ENCODE measurements at regions not wholly inside any gene's neighbourhood (a gene's known extent, or its start where the extent isn't known, plus 50 kb on each side); places are given as distances from the start of the nearest gene placed in this dataset.
A peak's percentile ranks its signal among the peaks of the same experiment; 100 is the strongest.

GRCh38 chr6:28803337-28803709 is 120.5 kb downstream of the TRIM27 start (continued):
- TF ChIP-seq NR2C2 (CRISPR knock-in tag; IDR thresholded peaks at IDR 0.05), result no peak
- TF ChIP-seq IRF1 (CRISPR knock-in tag; IDR thresholded peaks at IDR 0.05), result no peak
- no peak for TF ChIP-seq ZNF671 (CRISPR knock-in tag; IDR thresholded peaks at IDR 0.05)
- no peak for TF ChIP-seq ZBTB43 (CRISPR knock-in tag; IDR thresholded peaks at IDR 0.05)
- no peak for TF ChIP-seq USF1 (CRISPR knock-in tag; IDR thresholded peaks at IDR 0.05)
- TF ChIP-seq PREB (CRISPR knock-in tag; IDR thresholded peaks at IDR 0.05; ENCODE audit: borderline replicate concordance), result no peak
- no peak for TF ChIP-seq ERG (CRISPR knock-in tag; IDR thresholded peaks at IDR 0.05)
- TF ChIP-seq NFYB (CRISPR knock-in tag; conservative IDR thresholded peaks at IDR 0.05; ENCODE audit: low read depth), result no peak

GRCh38 chr6:28807682-28808280 is 116.0 kb downstream of the TRIM27 start:
- Mint-ChIP-seq H3K4me3 (peak overlapping the region; percentile 81), H3K9me3 (no peaks in the 10 kb centered on the region), H3K27ac (no peak overlapping the region), H3K36me3 (no peaks in the 10 kb centered on the region), H3K4me1 (peaks cover 30% of the 10 kb centered on the region), H3K27me3 (ENCODE audit: low read depth) (peaks cover 89% of the 10 kb centered on the region)
- DNase-seq (ENCODE audit: low spot score), result peak; percentile 75
- ChIA-PET CTCF (interaction anchor here (0.6 kb wide), 1 partner anchor 13 kb away, joined by 3 read pairs; no protein-coding TSS in a partner anchor), POLR2A (no interaction called here)
- peak; percentile 49 for ATAC-seq
- TF ChIP-seq ZNF263 (CRISPR knock-in tag; IDR thresholded peaks at IDR 0.05; ENCODE audit: low read depth) (no peak), IRF1 (CRISPR knock-in tag; IDR thresholded peaks at IDR 0.05) (0 out of 2 replicates have a peak, but pooled peaks have one; percentile 19), ETV6 (CRISPR knock-in tag; IDR thresholded peaks at IDR 0.05) (peak; percentile 67; the same call in 1 of the 2 replicates)

GRCh38 chr6:28808383-28808782 is 115.4 kb downstream of the TRIM27 start:
- Mint-ChIP-seq H3K27ac (no peak overlapping the region), H3K36me3 (no peaks in the 10 kb centered on the region), H3K4me3 (peak overlapping the region; percentile 81), H3K9me3 (no peaks in the 10 kb centered on the region), H3K27me3 (ENCODE audit: low read depth) (peaks cover 89% of the 10 kb centered on the region), H3K4me1 (peaks cover 36% of the 10 kb centered on the region)
- ATAC-seq, result no peak
- POLR2A ChIA-PET, result no interaction called here
- CTCF ChIA-PET, result interaction anchor here (0.6 to 0.8 kb wide), 2 partner anchors 14 to 29 kb away, joined by 3 read pairs; no protein-coding TSS in a partner anchor
- no peak for DNase-seq (ENCODE audit: low spot score)
- no peak for TF ChIP-seq PREB (CRISPR knock-in tag; IDR thresholded peaks at IDR 0.05; ENCODE audit: borderline replicate concordance)
- no peak for TF ChIP-seq AFF4 (CRISPR knock-in tag; IDR thresholded peaks at IDR 0.05; ENCODE audit: borderline replicate concordance)
- TF ChIP-seq FOXP1 (CRISPR knock-in tag; IDR thresholded peaks at IDR 0.05; ENCODE audit: borderline replicate concordance), result no peak
- no peak for TF ChIP-seq JAZF1 (CRISPR knock-in tag; IDR thresholded peaks at IDR 0.05)
- no peak for TF ChIP-seq HMGA2 (CRISPR knock-in tag; IDR thresholded peaks at IDR 0.05)
- TF ChIP-seq ATF2 (CRISPR knock-in tag; IDR thresholded peaks at IDR 0.05; ENCODE audit: borderline replicate concordance, low read depth), result no peak

Data from WTC11 (cell line).